GM12875 (cell line): ENCODE measurements at regions not wholly inside any gene's neighbourhood (a gene's known extent, or its start where the extent isn't known, plus 50 kb on each side); places are given as distances from the start of the nearest gene placed in this dataset.

Experiments
- H3K4me3 ChIP-seq: one replicate; pipeline ENCODE4 v1.5.1; 2011; ENCODE audit warnings: low read depth, low read length, control low read depth
- TF ChIP-seq, protein P1 (sequence below): IDR thresholded peaks from 2 replicates; pipeline ENCODE4 v1.5.1; 2011; ENCODE audit warnings: low read depth, mild to moderate bottlenecking, control low read depth, inconsistent platforms, low read length, moderate library complexity, borderline replicate concordance; ENCODE audit not compliant: insufficient read depth

DNA sequence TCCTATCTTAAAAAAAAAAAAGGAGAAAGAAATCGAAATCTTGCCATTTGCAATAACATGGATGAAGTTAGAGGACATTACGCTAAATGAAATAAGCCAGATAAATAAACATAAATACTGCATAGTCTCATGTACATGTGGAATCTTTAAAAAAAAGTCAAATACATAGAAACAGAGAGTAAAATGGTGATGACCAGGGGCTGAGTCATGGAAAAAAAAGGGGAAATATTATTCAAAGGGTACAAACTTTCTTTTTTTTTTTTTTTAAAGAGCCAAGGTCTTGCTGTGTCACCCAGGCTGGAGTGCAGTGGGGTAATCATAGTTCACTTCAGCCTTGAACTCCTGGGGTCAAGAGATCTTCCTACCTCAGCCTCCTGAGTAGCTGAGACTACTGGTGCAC lies 310.1 kb downstream of the ZNF608 start:
- TF ChIP-seq, protein P1, sequence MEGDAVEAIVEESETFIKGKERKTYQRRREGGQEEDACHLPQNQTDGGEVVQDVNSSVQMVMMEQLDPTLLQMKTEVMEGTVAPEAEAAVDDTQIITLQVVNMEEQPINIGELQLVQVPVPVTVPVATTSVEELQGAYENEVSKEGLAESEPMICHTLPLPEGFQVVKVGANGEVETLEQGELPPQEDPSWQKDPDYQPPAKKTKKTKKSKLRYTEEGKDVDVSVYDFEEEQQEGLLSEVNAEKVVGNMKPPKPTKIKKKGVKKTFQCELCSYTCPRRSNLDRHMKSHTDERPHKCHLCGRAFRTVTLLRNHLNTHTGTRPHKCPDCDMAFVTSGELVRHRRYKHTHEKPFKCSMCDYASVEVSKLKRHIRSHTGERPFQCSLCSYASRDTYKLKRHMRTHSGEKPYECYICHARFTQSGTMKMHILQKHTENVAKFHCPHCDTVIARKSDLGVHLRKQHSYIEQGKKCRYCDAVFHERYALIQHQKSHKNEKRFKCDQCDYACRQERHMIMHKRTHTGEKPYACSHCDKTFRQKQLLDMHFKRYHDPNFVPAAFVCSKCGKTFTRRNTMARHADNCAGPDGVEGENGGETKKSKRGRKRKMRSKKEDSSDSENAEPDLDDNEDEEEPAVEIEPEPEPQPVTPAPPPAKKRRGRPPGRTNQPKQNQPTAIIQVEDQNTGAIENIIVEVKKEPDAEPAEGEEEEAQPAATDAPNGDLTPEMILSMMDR = no peak

DNA sequence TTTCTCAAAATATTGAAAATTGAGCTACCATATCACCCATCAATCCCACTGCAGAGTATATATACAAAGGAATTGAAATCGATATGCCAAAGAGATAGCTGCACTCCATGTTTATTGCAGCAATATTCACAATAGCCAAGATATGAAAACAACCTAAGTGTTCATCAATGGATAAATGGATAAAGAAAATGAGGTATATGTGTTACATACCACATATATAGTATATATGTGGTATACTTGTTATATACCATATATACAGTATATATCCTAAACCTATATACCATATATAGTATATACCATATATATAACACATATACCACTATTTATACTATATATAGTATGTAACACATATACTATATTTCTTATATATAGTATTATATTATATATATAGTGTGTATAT lies 313.3 kb downstream of the ZNF608 start:
- H3K4me3 ChIP-seq = no peak overlapping the region
- TF ChIP-seq, protein P1 = no peak

More for the DNA sequence above, 310.1 kb downstream of the ZNF608 start:
- no peak overlapping the region for H3K4me3 ChIP-seq

DNA sequence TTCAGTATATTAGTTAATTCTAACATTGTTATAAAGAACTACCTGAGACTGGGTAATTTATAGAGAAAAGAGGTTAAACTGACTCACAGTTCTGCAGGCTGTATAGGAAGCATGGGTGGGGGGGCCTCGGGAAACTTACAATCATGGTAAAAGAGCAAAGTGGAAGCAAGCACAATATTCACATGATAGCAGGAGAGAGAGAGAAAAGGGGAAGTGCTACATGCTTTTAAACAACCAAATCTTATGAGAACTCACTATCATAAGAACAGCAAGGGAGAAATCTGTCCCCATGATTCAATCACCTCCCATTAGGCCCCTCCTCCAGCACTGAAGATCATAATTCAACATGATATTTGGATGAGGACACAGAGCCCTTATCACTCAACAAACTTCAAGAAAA lies 324.9 kb downstream of the ZNF608 start:
- no peak overlapping the region for H3K4me3 ChIP-seq
- TF ChIP-seq, protein P1 = no peak

DNA sequence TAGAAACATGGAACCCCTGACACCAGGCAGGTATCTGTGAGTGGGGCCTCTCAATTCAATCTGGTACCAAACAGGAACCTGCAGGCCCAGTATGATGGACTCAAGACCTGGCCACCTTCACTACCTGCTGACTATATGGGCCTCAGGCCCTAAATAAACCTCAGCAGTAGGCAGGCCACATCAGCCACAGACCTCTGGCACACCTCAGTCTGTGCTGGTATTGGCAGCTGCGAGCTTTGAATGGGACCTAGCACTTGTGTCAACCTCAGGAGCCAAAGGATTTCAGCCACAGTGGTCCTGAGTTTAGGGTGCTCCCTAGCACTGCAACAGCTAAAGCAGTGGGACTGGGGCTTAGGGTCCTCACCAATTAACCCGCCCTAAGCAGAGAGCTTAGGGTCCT lies 325.5 kb downstream of the ZNF608 start:
- no peak overlapping the region for H3K4me3 ChIP-seq

DNA sequence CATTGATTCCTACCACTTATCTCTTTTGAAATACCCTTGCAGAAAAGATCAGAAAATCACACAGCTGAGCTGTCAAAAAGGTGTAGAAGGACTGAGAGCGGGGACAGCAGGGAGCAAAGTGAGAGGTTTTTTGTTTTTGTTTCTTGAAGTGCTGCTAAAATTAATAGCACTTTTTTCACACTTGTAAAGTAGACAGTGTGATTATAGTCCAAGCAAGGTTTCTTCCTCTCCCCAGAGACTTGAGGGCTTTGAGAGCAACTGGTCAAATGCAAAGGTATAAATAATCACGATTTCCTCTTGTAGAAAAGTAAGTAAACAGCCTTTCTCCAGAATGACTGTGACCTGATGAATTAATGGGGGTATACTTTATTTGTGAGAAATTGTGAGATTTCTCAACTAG lies 326.9 kb downstream of the ZNF608 start:
- H3K4me3 ChIP-seq = no peak overlapping the region
- TF ChIP-seq, protein P1 = no peak

More for the DNA sequence above, 325.5 kb downstream of the ZNF608 start:
- TF ChIP-seq, protein P1 = no peak

GRCh38 chr5:124418390-124418789 lies 328.0 kb downstream of the ZNF608 start:
- TF ChIP-seq, protein P1 = no peak
- no peak overlapping the region for H3K4me3 ChIP-seq

- TF ChIP-seq, protein P1 = no peak
Observed at GRCh38 chr5:124417196-124417595, 329.2 kb downstream of the ZNF608 start.

More at GRCh38 chr5:124417196-124417595, 329.2 kb downstream of the ZNF608 start:
- no peak overlapping the region for H3K4me3 ChIP-seq
